HepG2 (cell line): ENCODE measurements at regions not wholly inside any gene's neighbourhood (a gene's known extent, or its start where the extent isn't known, plus 50 kb on each side); places are given as distances from the start of the nearest gene placed in this dataset.

Experiments
- ATAC-seq: fragments of 200-7000 bp; cut with Tn5 transposase; 3 replicates; pipeline ENCODE4 v1.9.1; 2020; ENCODE audit warnings: mild to moderate bottlenecking, moderate library complexity
- BruUV-seq: library from RNA; stranded (reverse); fragments of 400-500 nt; replicated peaks from 2 replicates; lab custom pipeline; 2021; lab: Mats Ljungman, UMichigan
- CTCF ChIA-PET: fragments of 300-600 bp; formaldehyde crosslinking; extraction: SDS; loops from one replicate; lab custom pipeline; 2021; ENCODE audit warnings: low total read pairs, inconsistent platforms, low intra/inter-chr PET ratio; lab: Yijun Ruan, JAX
- POLR2A ChIA-PET: fragments of 350-600 bp; sonication (Branson Sonifier 250); formaldehyde crosslinking; loops from one replicate; lab custom pipeline; 2020; ENCODE audit warnings: antibody characterized with exemption, inconsistent platforms; lab: Yijun Ruan, JAX
- DNase-seq: peaks from one replicate; pipeline ENCODE4 v3.0.0-alpha.2; 2015; ENCODE audit warnings: low spot score
- FAIRE-seq: peaks from 3 replicates; lab custom pipeline; 2011; peaks lifted over from hg19 to GRCh38; lab: Jason Lieb, UNC
- H2AFZ ChIP-seq: one replicate; pipeline ENCODE4 v1.6.1; 2011; ENCODE audit warnings: low read length, inconsistent platforms
- H3K27ac ChIP-seq: fragments of 300-600 bp; 3 replicates; pipeline ENCODE4 v1.8.0; 2011; ENCODE audit warnings: mixed run types, mild to moderate bottlenecking, mixed read lengths, low read length, inconsistent platforms; ENCODE audit not compliant: insufficient read depth; ENCODE audit errors: extremely low read length
- H3K27me3 ChIP-seq, 2 experiments: fragments of 200-600 bp in 1 of 2; 2 replicates in 1 of 2; 3 replicates in 1 of 2; pipeline versions ENCODE4 v1.6.0 to v1.8.0; 2011; ENCODE audit warnings: low read length in 2 of 2, mild to moderate bottlenecking in 2 of 2, moderate library complexity in 2 of 2, inconsistent platforms in 1 of 2; ENCODE audit not compliant: insufficient read depth in 2 of 2, control insufficient read depth in 1 of 2
- H3K36me3 ChIP-seq, 2 experiments: fragments of 200-600 bp in 1 of 2; replicated peaks in 1 of 2; 2 replicates in 1 of 2; 3 replicates in 1 of 2; pipeline versions ENCODE4 v1.5.1 to v1.8.0; 2011; ENCODE audit warnings: low read length in 2 of 2, inconsistent platforms in 1 of 2; ENCODE audit not compliant: insufficient read depth in 2 of 2, control insufficient read depth in 1 of 2
- H3K4me1 ChIP-seq: 2 replicates; pipeline ENCODE4 v1.5.1; 2012; ENCODE audit warnings: low read length, inconsistent platforms; ENCODE audit not compliant: insufficient read depth
- H3K4me2 ChIP-seq: 2 replicates; pipeline ENCODE4 v1.6.0; 2011; ENCODE audit warnings: low read depth, low read length, inconsistent platforms
- H3K4me3 ChIP-seq, 3 experiments: fragments of 200-600 bp in 1 of 3; sonication (generic), shearing (Covaris generic) in 1 of 3; replicated peaks in 1 of 3; 2 replicates each; pipeline ENCODE4 v1.5.1; 2011 to 2016; ENCODE audit warnings: low read length in 3 of 3, inconsistent platforms in 2 of 3, low read depth in 2 of 3, mild to moderate bottlenecking in 2 of 3, control low read depth in 1 of 3, mixed read lengths in 1 of 3; ENCODE audit not compliant: insufficient read depth in 1 of 3
- H3K79me2 ChIP-seq: one replicate; pipeline ENCODE4 v1.6.1; 2011; ENCODE audit warnings: low read length, inconsistent platforms; ENCODE audit not compliant: insufficient read depth
- H3K9ac ChIP-seq: 2 replicates; pipeline ENCODE4 v1.6.0; 2011; ENCODE audit warnings: mild to moderate bottlenecking, low read depth, low read length, inconsistent platforms; ENCODE audit not compliant: insufficient read depth
- H3K9me3 ChIP-seq: 2 replicates; pipeline ENCODE4 v1.5.1; 2012; ENCODE audit warnings: mild to moderate bottlenecking, low read length
- H4K20me1 ChIP-seq: 2 replicates; pipeline ENCODE4 v1.6.0; 2011; ENCODE audit warnings: inconsistent platforms, mild to moderate bottlenecking, low read length, moderate library complexity; ENCODE audit not compliant: insufficient read depth
- CEBPZ ChIP-seq: IDR thresholded peaks from 2 replicates; pipeline ENCODE4 v1.6.1; 2012; ENCODE audit warnings: low read length, improper control_type of control experiment
- GABPB1 ChIP-seq: IDR thresholded peaks from 2 replicates; pipeline ENCODE4 v1.6.1; 2016; ENCODE audit warnings: mild to moderate bottlenecking, missing genetic modification reagents, moderate library complexity, missing compliant biosample characterization
- KAT8 ChIP-seq: IDR thresholded peaks from 2 replicates; pipeline ENCODE4 v1.6.1; 2016; ENCODE audit warnings: missing genetic modification reagents, missing compliant biosample characterization
- MED13 ChIP-seq: sonication (generic); formaldehyde crosslinking; IDR thresholded peaks from 2 replicates; pipeline ENCODE4 v1.5.0; 2020; ENCODE audit warnings: missing genetic modification reagents
- NONO ChIP-seq, 2 experiments: fragments of 450-650 bp in 1 of 2; sonication (generic) in 1 of 2; formaldehyde crosslinking in 1 of 2; IDR thresholded peaks in 1 of 2; conservative IDR thresholded peaks in 1 of 2; 2 replicates each; pipeline versions ENCODE4 v1.6.1 to v1.8.0; 2017 to 2022; ENCODE audit warnings: mild to moderate bottlenecking in 1 of 2, missing genetic modification reagents in 1 of 2, moderate library complexity in 1 of 2
- PAX8 ChIP-seq: sonication (generic); formaldehyde crosslinking; IDR thresholded peaks from 2 replicates; pipeline ENCODE4 v1.8.0; 2022; ENCODE audit warnings: mild to moderate bottlenecking, missing genetic modification reagents, borderline replicate concordance
- RFXAP ChIP-seq: sonication (generic); formaldehyde crosslinking; IDR thresholded peaks from 2 replicates; pipeline ENCODE4 v1.4.0; 2020; ENCODE audit warnings: missing genetic modification reagents, borderline replicate concordance
- TCF7 ChIP-seq: sonication (generic); IDR thresholded peaks from 2 replicates; pipeline ENCODE4 v1.6.1; 2016; ENCODE audit warnings: antibody characterized with exemption, low read depth
- ZBTB10 ChIP-seq: sonication (generic); formaldehyde crosslinking; IDR thresholded peaks from 2 replicates; pipeline ENCODE4 v1.4.0; 2020; ENCODE audit warnings: missing genetic modification reagents, borderline replicate concordance
- ZFP41 ChIP-seq: sonication (generic); formaldehyde crosslinking; IDR thresholded peaks from 2 replicates; pipeline ENCODE4 v1.4.0; 2020; ENCODE audit warnings: mild to moderate bottlenecking, missing genetic modification reagents, borderline replicate concordance
- ZNF292 ChIP-seq: sonication (generic); formaldehyde crosslinking; IDR thresholded peaks from 2 replicates; pipeline ENCODE4 v1.8.1; 2022; ENCODE audit warnings: mild to moderate bottlenecking, low read depth, missing genetic modification reagents, borderline replicate concordance
- ZNF33B ChIP-seq: sonication (generic); formaldehyde crosslinking; IDR thresholded peaks from 2 replicates; pipeline ENCODE4 v1.5.1; 2020; ENCODE audit warnings: mild to moderate bottlenecking, missing genetic modification reagents
- ZNF776 ChIP-seq: sonication (generic); formaldehyde crosslinking; IDR thresholded peaks from 2 replicates; pipeline ENCODE4 v1.4.0; 2020; ENCODE audit warnings: mild to moderate bottlenecking, missing genetic modification reagents
- in situ Hi-C: cut with HindIII; loops from 2 replicates; pipeline ENCODE4 v1.10.0; 2017; ENCODE audit warnings: low pct_unique_long_range_greater_than_20kb; ENCODE audit not compliant: extremely low pct_ligation_motif_present
- intact Hi-C: fragments of 100-400 bp; cut with micrococcal nuclease; formaldehyde crosslinking; loops from one replicate; pipeline ENCODE4 v1.10.0; 2022; ENCODE audit not compliant: unreplicated experiment
- TF ChIP-seq, protein P1 (sequence below): sonication (generic); formaldehyde crosslinking; IDR thresholded peaks from 2 replicates; pipeline ENCODE4 v1.5.1; 2020; ENCODE audit warnings: mild to moderate bottlenecking, moderate library complexity, missing genetic modification reagents
- TF ChIP-seq, protein P2 (sequence below): sonication (generic); formaldehyde crosslinking; IDR thresholded peaks from 2 replicates; pipeline ENCODE4 v1.9.0; 2022; ENCODE audit warnings: missing genetic modification reagents, mild to moderate bottlenecking, borderline replicate concordance
- TF ChIP-seq, protein P3 (sequence below): IDR thresholded peaks from 2 replicates; pipeline ENCODE4 v1.6.1; 2012; ENCODE audit warnings: inconsistent platforms

DNA sequence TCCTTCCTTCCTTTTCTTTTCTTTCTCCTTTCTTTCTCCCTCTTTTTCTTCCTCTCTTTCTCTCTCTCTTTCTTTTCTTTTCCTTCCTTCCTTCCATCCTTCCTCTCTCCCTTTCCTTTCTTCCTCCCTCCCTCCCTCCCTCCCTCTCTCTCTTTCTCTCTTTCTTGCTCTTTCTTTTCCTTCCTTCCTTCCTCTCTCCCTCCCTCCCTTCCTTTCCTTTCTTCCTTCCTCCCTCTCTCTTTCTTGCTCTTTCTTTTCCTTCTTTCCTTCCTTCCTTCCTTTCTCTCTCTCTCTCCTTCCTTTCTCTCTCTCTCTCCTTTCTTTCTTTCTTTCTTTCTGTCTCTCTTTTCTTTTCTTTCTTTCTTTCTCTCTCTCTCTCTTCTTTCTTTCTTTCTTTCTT, 207.6 kb downstream of the ATP23 start:
- Histone ChIP-seq H2AFZ (no peak overlapping the region), H3K4me2 (no peak overlapping the region), H4K20me1 (no peaks in the 10 kb centered on the region), H3K36me3 (no peaks in the 10 kb centered on the region), H3K79me2 (no peaks in the 10 kb centered on the region), H3K4me1 (no peaks in the 10 kb centered on the region), H3K27me3 (no peaks in the 10 kb centered on the region), H3K9ac (no peak overlapping the region), H3K27ac (no peak overlapping the region), H3K9me3 (no peaks in the 10 kb centered on the region), H3K4me3 (no peak overlapping the region)
- ATAC-seq (no peak), FAIRE-seq (no peak), DNase-seq (no peak)
- in situ Hi-C loops, result no loop called here
- BruUV-seq, result no TSS peak
- ChIA-PET CTCF (no interaction called here), POLR2A (no interaction called here)
- intact Hi-C loops, result no loop called here
- no peak for TF ChIP-seq CEBPZ
- TF ChIP-seq NONO (IDR thresholded peaks at IDR 0.05), result no peak
- TF ChIP-seq NONO (CRISPR knock-in tag; conservative IDR thresholded peaks at IDR 0.05), result no peak
- TF ChIP-seq MED13 (CRISPR knock-in tag), result no peak
- no peak for TF ChIP-seq ZNF776
- TF ChIP-seq, protein P1, sequence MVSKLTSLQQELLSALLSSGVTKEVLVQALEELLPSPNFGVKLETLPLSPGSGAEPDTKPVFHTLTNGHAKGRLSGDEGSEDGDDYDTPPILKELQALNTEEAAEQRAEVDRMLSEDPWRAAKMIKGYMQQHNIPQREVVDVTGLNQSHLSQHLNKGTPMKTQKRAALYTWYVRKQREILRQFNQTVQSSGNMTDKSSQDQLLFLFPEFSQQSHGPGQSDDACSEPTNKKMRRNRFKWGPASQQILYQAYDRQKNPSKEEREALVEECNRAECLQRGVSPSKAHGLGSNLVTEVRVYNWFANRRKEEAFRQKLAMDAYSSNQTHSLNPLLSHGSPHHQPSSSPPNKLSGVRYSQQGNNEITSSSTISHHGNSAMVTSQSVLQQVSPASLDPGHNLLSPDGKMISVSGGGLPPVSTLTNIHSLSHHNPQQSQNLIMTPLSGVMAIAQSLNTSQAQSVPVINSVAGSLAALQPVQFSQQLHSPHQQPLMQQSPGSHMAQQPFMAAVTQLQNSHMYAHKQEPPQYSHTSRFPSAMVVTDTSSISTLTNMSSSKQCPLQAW (CRISPR knock-in tag), result no peak
- no peak for TF ChIP-seq GABPB1 (CRISPR knock-in tag)
- TF ChIP-seq ZNF33B (CRISPR knock-in tag), result no peak
- no peak for TF ChIP-seq ZBTB10 (CRISPR knock-in tag)
- TF ChIP-seq ZNF292, result no peak
- TF ChIP-seq PAX8 (CRISPR knock-in tag), result no peak
- TF ChIP-seq, protein P2, sequence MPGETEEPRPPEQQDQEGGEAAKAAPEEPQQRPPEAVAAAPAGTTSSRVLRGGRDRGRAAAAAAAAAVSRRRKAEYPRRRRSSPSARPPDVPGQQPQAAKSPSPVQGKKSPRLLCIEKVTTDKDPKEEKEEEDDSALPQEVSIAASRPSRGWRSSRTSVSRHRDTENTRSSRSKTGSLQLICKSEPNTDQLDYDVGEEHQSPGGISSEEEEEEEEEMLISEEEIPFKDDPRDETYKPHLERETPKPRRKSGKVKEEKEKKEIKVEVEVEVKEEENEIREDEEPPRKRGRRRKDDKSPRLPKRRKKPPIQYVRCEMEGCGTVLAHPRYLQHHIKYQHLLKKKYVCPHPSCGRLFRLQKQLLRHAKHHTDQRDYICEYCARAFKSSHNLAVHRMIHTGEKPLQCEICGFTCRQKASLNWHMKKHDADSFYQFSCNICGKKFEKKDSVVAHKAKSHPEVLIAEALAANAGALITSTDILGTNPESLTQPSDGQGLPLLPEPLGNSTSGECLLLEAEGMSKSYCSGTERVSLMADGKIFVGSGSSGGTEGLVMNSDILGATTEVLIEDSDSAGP (CRISPR knock-in tag), result no peak
- no peak for TF ChIP-seq TCF7
- no peak for TF ChIP-seq ZFP41 (CRISPR knock-in tag)
- no peak for TF ChIP-seq RFXAP
- TF ChIP-seq, protein P3, sequence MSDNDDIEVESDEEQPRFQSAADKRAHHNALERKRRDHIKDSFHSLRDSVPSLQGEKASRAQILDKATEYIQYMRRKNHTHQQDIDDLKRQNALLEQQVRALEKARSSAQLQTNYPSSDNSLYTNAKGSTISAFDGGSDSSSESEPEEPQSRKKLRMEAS, result no peak
- TF ChIP-seq KAT8 (CRISPR knock-in tag), result no peak
